ENCODE measurements at regions not wholly inside any gene's neighbourhood (a gene's known extent, or its start where the extent isn't known, plus 50 kb on each side); places are given as distances from the start of the nearest gene placed in this dataset.
A peak's percentile ranks its signal among the peaks of the same experiment; 100 is the strongest.

DNA sequence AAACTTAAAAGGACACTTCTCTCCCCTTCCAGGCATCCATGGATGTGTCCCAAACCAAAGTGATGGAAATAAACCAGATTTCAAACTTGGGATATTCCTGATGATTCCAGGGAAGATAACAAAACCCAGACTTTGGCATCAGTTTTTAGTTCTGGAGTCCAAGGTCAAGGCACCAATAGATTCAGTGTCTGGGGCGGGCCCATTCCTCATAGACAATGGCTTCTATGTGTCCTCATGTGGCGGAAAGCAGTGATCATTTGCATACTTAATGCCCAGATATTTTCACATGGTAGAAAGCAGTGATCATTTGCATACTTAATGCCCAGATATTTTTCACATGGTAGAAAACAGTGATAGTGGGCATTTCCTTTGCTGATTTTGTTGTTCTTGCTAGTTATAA is 151.4 kb upstream of the DAP start:
- in situ Hi-C loops (cut with HindIII; ENCODE audit: low pct_ligation_motif_present, low sequenced_read_pairs), result no loop called here

DNA sequence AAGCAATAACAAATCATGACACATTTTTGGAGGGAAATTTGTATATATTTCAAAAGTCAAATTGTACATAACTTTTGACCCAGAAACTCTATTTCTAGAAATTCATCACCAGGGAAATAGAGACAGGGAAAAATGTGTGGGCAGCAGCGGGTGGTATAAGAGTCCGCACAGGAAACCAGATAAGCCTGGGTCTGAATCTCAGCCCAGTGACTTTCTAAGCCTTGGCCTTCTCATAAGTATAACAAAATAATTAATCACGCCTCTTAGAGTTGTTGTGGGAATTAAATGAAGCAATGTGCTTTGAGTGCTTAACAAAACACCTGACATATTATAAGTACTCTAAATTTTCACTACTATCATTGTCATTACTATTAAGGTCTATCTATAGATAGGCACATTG is 149.2 kb upstream of the DAP start:
- Histone ChIP-seq H3K4me3 (ENCODE audit: low read depth, low read length) (no peak overlapping the region), H3K36me3 (replicated peaks) (no peaks in the 10 kb centered on the region), H3K27me3 (replicated peaks) (no peaks in the 10 kb centered on the region), H3K27ac (no peak overlapping the region)
- in situ Hi-C loops (cut with HindIII; ENCODE audit: low pct_ligation_motif_present, low sequenced_read_pairs), result no loop called here
- DNase-seq, result no peak
- TF ChIP-seq, protein P1, sequence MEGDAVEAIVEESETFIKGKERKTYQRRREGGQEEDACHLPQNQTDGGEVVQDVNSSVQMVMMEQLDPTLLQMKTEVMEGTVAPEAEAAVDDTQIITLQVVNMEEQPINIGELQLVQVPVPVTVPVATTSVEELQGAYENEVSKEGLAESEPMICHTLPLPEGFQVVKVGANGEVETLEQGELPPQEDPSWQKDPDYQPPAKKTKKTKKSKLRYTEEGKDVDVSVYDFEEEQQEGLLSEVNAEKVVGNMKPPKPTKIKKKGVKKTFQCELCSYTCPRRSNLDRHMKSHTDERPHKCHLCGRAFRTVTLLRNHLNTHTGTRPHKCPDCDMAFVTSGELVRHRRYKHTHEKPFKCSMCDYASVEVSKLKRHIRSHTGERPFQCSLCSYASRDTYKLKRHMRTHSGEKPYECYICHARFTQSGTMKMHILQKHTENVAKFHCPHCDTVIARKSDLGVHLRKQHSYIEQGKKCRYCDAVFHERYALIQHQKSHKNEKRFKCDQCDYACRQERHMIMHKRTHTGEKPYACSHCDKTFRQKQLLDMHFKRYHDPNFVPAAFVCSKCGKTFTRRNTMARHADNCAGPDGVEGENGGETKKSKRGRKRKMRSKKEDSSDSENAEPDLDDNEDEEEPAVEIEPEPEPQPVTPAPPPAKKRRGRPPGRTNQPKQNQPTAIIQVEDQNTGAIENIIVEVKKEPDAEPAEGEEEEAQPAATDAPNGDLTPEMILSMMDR (IDR thresholded peaks at IDR 0.05; ENCODE audit: low read depth, low read length, missing control alignments), result no peak

More for the DNA sequence above, 151.4 kb upstream of the DAP start:
- Histone ChIP-seq H3K27me3 (replicated peaks) (no peaks in the 10 kb centered on the region), H3K36me3 (replicated peaks) (no peaks in the 10 kb centered on the region), H3K4me3 (ENCODE audit: low read depth, low read length) (no peak overlapping the region), H3K27ac (no peak overlapping the region)
- no peak for DNase-seq
- TF ChIP-seq, protein P1 (IDR thresholded peaks at IDR 0.05; ENCODE audit: low read depth, low read length, missing control alignments), result no peak

DNA sequence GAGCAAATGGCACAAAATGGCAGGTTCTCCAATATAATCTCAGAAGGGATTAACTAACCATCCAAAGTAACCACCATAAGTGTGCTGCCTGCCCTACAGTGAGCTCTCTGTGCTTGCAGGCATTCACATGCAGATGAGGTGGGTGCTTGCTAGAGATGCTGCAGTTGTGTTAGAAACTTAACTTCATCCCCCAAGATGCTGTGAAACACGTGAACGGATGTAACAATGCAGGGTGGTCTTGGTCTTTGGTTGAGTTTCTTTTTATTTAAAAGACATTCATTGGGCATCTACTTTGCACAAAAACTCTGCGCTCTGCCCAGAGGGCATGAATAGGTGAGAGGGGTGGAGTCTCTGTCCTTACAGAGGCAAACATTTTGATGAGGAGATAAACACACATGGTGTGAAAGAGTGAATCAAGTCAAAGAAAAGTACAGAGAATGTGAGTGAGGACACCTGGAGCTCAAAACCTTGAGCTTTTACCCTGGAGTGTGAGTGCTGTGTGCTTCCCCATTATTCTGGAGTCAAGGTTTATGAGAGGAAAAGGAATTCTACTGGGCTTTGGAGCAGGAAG is 143.9 kb upstream of the DAP start:
- Histone ChIP-seq H3K27ac (no peak overlapping the region), H3K4me3 (ENCODE audit: low read depth, low read length) (no peak overlapping the region), H3K27me3 (replicated peaks) (no peaks in the 10 kb centered on the region), H3K36me3 (replicated peaks) (no peaks in the 10 kb centered on the region)
- no peak for DNase-seq
- TF ChIP-seq, protein P1 (IDR thresholded peaks at IDR 0.05; ENCODE audit: low read depth, low read length, missing control alignments), result no peak
- in situ Hi-C loops (cut with HindIII; ENCODE audit: low pct_ligation_motif_present, low sequenced_read_pairs), result no loop called here

DNA sequence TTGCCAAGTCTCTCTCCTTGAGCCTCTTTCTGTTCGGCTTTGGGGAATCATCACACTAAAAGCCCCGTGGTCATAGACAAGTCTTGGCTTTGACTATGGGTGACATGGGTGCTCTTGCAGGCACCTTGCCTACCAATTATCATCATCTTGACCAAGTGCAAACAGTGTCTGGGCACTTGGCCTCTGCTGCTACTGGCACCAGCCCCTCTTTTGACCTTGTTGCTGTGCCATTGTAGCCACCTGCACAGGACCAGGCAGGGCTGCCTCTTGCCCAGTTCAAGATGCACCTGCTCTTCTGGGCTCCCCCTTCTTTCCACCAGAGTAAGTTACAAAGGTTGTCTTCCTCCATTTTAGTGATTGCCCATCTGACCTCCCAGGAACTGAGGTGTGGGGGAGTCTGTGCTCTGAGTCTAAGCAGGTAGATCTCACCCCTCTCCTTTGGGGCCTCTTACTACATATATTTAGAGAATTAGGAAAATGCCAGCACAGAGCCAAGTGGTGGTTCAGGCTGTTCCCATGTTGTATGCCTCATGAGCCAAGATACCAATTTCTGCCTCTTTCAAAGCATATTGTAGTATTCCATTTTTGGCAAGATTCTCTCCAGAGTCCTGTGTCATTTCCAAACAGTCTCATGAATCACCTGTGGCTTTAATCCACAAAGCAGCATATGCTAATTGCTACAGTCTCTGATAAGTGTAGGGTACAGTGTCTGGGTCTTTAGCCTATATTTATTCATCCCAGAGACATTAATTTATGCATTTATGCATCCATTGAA is 142.9 kb upstream of the DAP start:
- no peak for DNase-seq
- H3K4me3 ChIP-seq (ENCODE audit: low read depth, low read length), result no peak overlapping the region
- H3K27me3 ChIP-seq (replicated peaks), result no peaks in the 10 kb centered on the region
- TF ChIP-seq, protein P1 (IDR thresholded peaks at IDR 0.05; ENCODE audit: low read depth, low read length, missing control alignments), result no peak
- in situ Hi-C loops (cut with HindIII; ENCODE audit: low pct_ligation_motif_present, low sequenced_read_pairs), result no loop called here
- H3K27ac ChIP-seq, result no peak overlapping the region
- H3K36me3 ChIP-seq (replicated peaks), result no peaks in the 10 kb centered on the region

DNA sequence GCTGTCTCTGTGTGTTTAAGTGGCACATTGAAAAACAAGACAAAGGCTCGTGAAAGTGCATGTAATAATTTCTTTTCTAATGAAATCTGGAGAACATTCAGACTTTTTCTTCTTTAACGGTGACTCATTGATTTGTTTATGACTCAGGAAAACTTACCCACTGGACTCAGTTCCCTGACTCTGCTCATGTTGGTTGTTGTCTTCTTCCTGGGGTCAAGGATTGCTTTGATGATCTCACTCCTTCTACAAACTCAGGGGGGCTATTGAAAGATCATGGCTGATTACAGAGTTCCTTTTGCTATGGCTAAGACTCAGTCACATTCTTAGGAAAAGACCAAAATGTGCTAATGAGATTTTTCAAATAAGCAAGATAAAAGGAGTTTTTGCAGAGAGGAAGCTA is 141.1 kb upstream of the DAP start:
- H3K27ac ChIP-seq, result no peak overlapping the region
- in situ Hi-C loops (cut with HindIII; ENCODE audit: low pct_ligation_motif_present, low sequenced_read_pairs), result no loop called here
- DNase-seq, result peak; percentile 45
- TF ChIP-seq, protein P1 (IDR thresholded peaks at IDR 0.05; ENCODE audit: low read depth, low read length, missing control alignments), result no peak
- H3K4me3 ChIP-seq (ENCODE audit: low read depth, low read length), result no peak overlapping the region
- no peaks in the 10 kb centered on the region for H3K36me3 ChIP-seq (replicated peaks)
- no peaks in the 10 kb centered on the region for H3K27me3 ChIP-seq (replicated peaks)

All from brain microvascular endothelial cell (primary cell).